ENCODE measurements at regions not wholly inside any gene's neighbourhood (a gene's known extent, or its start where the extent isn't known, plus 50 kb on each side); places are given as distances from the start of the nearest gene placed in this dataset.
A peak's percentile ranks its signal among the peaks of the same experiment; 100 is the strongest.

- Histone ChIP-seq H3K27ac (peak overlapping the region in 1 of 4 donors; percentile 49), H3K27me3 (no peaks in the 10 kb centered on the region), H3K4me1 (peaks cover 0 to 13% (median 0%) of the 10 kb centered on the region in 4 donors), H3K9me3 (no peaks in the 10 kb centered on the region), H3K36me3 (no peaks in the 10 kb centered on the region), H3K4me3 (no peak overlapping the region)
- 37 to 40% methylated on average over 10 of the region's 10 CpGs for WGBS, 2 donors
- peak in 1 of 2 donors; percentile 26 for DNase-seq (ENCODE audit: low spot score in 2 of 2)
- TF ChIP-seq POLR2A (IDR thresholded peaks at IDR 0.05) (no peak), CTCF (IDR thresholded peaks at IDR 0.05) (no peak), EP300 (IDR thresholded peaks at IDR 0.05) (no peak)
Observed at GRCh38 chr1:177858332-177858821, 111.5 kb downstream of the SEC16B start.

DNA sequence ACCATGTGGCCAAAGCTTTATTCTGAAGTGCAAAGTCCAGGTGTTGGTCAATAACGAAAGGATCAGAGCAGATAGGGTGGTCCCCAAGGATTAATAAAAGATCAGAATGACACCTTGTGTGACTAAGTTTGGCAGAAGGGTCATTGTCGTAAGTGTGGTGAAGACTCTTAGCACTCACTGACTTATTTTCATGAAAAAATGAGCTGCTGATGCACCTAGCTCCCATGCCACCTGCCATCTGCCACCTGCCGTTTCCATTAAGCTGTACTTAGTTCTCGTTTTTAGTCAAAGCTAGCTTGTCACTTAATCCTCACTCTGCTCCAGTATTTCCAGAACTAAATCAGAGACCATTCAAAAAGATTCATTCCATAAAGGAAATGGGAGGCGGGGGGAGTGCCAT lies 112.6 kb downstream of the SEC16B start:
- Histone ChIP-seq H3K36me3 (no peaks in the 10 kb centered on the region), H3K27ac (no peak overlapping the region), H3K9me3 (no peaks in the 10 kb centered on the region), H3K27me3 (no peaks in the 10 kb centered on the region), H3K4me3 (no peak overlapping the region), H3K4me1 (peaks cover 0 to 13% (median 0%) of the 10 kb centered on the region in 4 donors)
- TF ChIP-seq EP300 (IDR thresholded peaks at IDR 0.05) (no peak), POLR2A (IDR thresholded peaks at IDR 0.05) (no peak), CTCF (IDR thresholded peaks at IDR 0.05) (no peak)
- WGBS, 2 donors = 89 to 94% methylated on average over 5 of the region's 5 CpGs
- DNase-seq (ENCODE audit: low spot score in 2 of 2) = no peak

GRCh38 chr1:177854951-177855350 lies 114.9 kb downstream of the SEC16B start:
- H3K4me1 ChIP-seq = peaks cover 0 to 20% (median 0%) of the 10 kb centered on the region in 4 donors
- H3K4me3 ChIP-seq = no peak overlapping the region
- H3K27ac ChIP-seq = no peak overlapping the region
- no peak for DNase-seq (ENCODE audit: low spot score in 2 of 2)
- no peaks in the 10 kb centered on the region for H3K27me3 ChIP-seq
- no peak for TF ChIP-seq CTCF (IDR thresholded peaks at IDR 0.05)
- no peak for TF ChIP-seq EP300 (IDR thresholded peaks at IDR 0.05)
- no peak for TF ChIP-seq POLR2A (IDR thresholded peaks at IDR 0.05)
- H3K36me3 ChIP-seq = no peaks in the 10 kb centered on the region
- no peaks in the 10 kb centered on the region for H3K9me3 ChIP-seq

GRCh38 chr1:177849579-177850290 lies 120.1 kb downstream of the SEC16B start:
- TF ChIP-seq CTCF (IDR thresholded peaks at IDR 0.05) = no peak
- TF ChIP-seq EP300 (IDR thresholded peaks at IDR 0.05) = no peak
- TF ChIP-seq POLR2A (IDR thresholded peaks at IDR 0.05) = no peak
- Histone ChIP-seq H3K9me3 (no peaks in the 10 kb centered on the region), H3K4me3 (no peak overlapping the region), H3K27ac (no peak overlapping the region), H3K36me3 (no peaks in the 10 kb centered on the region), H3K27me3 (no peaks in the 10 kb centered on the region), H3K4me1 (peaks cover 0 to 9% (median 0%) of the 10 kb centered on the region in 4 donors)
- no peak for DNase-seq (ENCODE audit: low spot score in 2 of 2)
- WGBS, 2 donors = 35 to 37% methylated on average over 3 of the region's 3 CpGs

DNA sequence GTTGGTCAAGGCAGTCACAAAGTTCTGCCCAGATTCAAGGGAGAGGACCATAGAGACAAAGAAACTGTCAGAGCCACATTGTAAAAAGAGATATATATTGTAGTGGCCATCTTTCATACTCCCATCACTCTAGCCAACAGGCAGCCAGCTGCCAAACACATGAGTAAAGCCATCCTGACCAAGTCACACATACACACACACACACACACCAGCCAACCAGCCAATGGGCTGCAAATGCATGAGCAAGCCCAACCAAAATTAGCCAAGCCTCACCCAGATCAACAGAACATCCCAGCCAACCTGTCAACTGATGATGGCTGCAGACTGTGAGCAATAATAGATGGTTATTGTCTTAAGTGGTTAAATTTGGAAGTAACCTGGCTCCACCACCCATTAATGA lies 120.7 kb downstream of the SEC16B start:
- no peak for DNase-seq (ENCODE audit: low spot score in 2 of 2)
- Histone ChIP-seq H3K9me3 (no peaks in the 10 kb centered on the region), H3K36me3 (no peaks in the 10 kb centered on the region), H3K4me3 (no peak overlapping the region), H3K27ac (no peak overlapping the region), H3K4me1 (peaks cover 0 to 9% (median 0%) of the 10 kb centered on the region in 4 donors), H3K27me3 (no peaks in the 10 kb centered on the region)
- TF ChIP-seq POLR2A (IDR thresholded peaks at IDR 0.05) (no peak), CTCF (IDR thresholded peaks at IDR 0.05) (no peak), EP300 (IDR thresholded peaks at IDR 0.05) (no peak)

Data from tibial nerve (tissue), 4 donors.